Inflammatory macrophage (primary cell): ENCODE measurements at regions not wholly inside any gene's neighbourhood (a gene's known extent, or its start where the extent isn't known, plus 50 kb on each side); places are given as distances from the start of the nearest gene placed in this dataset.
A peak's percentile ranks its signal among the peaks of the same experiment; 100 is the strongest.

Experiments
- DNase-seq, 2 donors: peaks; one replicate each; pipeline ENCODE4 v3.0.0-alpha.2; 2020 to 2022

GRCh38 chr9:86829496-86830046 is 117.7 kb downstream of the GAS1 start:
- no peak for DNase-seq

- peak; percentile 17 to 41 for DNase-seq
Measured at GRCh38 chr9:86828631-86829030, 118.7 kb downstream of the GAS1 start.

GRCh38 chr9:86827893-86828292 is 119.4 kb downstream of the GAS1 start:
- peak in 1 of 2 donors; percentile 6 for DNase-seq

GRCh38 chr9:86825299-86825698 is 122.0 kb downstream of the GAS1 start:
- DNase-seq, result no peak

GRCh38 chr9:86822006-86822801 is 125.1 kb downstream of the GAS1 start:
- DNase-seq, result no peak

GRCh38 chr9:86821006-86821845 is 126.1 kb downstream of the GAS1 start:
- no peak for DNase-seq

- DNase-seq, result no peak
Measured at GRCh38 chr9:86819552-86819951, 127.8 kb downstream of the GAS1 start.

- DNase-seq, result no peak
Measured at GRCh38 chr9:86818636-86819035, 128.7 kb downstream of the GAS1 start.

- DNase-seq, result no peak
Measured at GRCh38 chr9:86816868-86817267, 130.4 kb downstream of the GAS1 start.

GRCh38 chr9:86816366-86816765 is 130.9 kb downstream of the GAS1 start:
- DNase-seq, result no peak

- DNase-seq, result no peak
Measured at GRCh38 chr9:86812616-86813015, 134.7 kb downstream of the GAS1 start.

- no peak for DNase-seq
Measured at GRCh38 chr9:86809759-86810367, 137.4 kb downstream of the GAS1 start.

- no peak for DNase-seq
Measured at GRCh38 chr9:86809151-86809550, 138.2 kb downstream of the GAS1 start.

- DNase-seq, result no peak
Measured at GRCh38 chr9:86807367-86807976, 139.8 kb downstream of the GAS1 start.

- DNase-seq, result no peak
Measured at GRCh38 chr9:86804011-86804410, 143.3 kb downstream of the GAS1 start.

- DNase-seq, result no peak
Measured at GRCh38 chr9:86802900-86803673, 144.2 kb downstream of the GAS1 start.

- DNase-seq, result no peak
Measured at GRCh38 chr9:86801246-86801645, 146.1 kb downstream of the GAS1 start.

- DNase-seq, result no peak
Measured at GRCh38 chr9:86800681-86801080, 146.6 kb downstream of the GAS1 start.

- no peak for DNase-seq
Measured at GRCh38 chr9:86798966-86799365, 148.3 kb downstream of the GAS1 start.

- DNase-seq, result no peak
Measured at GRCh38 chr9:86796666-86797065, 150.6 kb downstream of the GAS1 start.

- no peak for DNase-seq
Measured at GRCh38 chr9:86795823-86796553, 151.3 kb downstream of the GAS1 start.
